CD4-positive, alpha-beta T cell treated with Interleukin-10 for 1 hour (primary cell): ENCODE measurements at regions not wholly inside any gene's neighbourhood (a gene's known extent, or its start where the extent isn't known, plus 50 kb on each side); places are given as distances from the start of the nearest gene placed in this dataset.

Experiments
- DNase-seq: peaks from one replicate; pipeline ENCODE4 v3.0.0-alpha.2; 2020

- DNase-seq, result no peak
These were observed 445.5 kb downstream of the KCNH5 start for GRCh38 chr14:62599616-62600385.

DNA sequence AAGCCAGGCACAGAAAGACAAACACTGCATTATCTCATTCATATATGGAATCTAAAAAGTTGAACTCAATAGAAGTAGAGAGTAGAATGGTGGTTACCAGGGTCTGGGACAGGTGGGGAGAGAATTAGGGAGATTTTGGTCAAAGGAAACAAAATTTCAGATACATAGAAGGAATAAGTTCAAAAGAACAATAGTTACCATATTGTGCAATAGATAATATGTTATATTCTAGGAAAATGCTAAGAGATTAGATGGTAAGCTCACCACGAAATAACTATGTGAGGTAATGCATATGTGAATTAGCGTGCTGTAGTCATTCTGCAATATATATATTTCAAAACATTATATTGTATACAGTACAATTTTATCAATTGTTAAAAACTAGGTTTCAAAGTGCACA, 442.5 kb downstream of the KCNH5 start:
- DNase-seq, result no peak

- DNase-seq, result no peak
These were observed 440.7 kb downstream of the KCNH5 start for GRCh38 chr14:62604524-62604923.

DNA sequence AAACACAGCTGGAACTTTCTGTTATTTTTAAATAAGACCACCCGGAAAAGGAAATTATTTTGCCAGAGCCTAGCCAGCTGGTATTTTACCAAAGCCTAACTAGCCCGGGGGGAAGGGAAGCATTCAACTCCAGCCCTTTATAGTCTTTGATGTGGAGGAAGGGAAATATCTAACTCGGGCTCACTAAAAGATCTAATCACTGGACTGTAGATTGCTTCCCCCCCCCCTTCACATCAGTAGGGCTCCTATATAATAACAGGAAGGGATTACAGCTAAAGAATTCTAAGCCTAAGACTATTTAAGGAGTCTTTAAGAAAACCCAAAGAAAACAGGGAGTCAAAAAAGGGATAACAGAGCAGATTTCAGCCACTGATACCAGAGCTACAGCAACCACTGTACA, 431.1 kb downstream of the KCNH5 start:
- no peak for DNase-seq

- DNase-seq, result no peak
These were observed 428.6 kb downstream of the KCNH5 start for GRCh38 chr14:62616668-62617067.

GRCh38 chr14:62626416-62626815, 418.8 kb downstream of the KCNH5 start:
- no peak for DNase-seq

DNA sequence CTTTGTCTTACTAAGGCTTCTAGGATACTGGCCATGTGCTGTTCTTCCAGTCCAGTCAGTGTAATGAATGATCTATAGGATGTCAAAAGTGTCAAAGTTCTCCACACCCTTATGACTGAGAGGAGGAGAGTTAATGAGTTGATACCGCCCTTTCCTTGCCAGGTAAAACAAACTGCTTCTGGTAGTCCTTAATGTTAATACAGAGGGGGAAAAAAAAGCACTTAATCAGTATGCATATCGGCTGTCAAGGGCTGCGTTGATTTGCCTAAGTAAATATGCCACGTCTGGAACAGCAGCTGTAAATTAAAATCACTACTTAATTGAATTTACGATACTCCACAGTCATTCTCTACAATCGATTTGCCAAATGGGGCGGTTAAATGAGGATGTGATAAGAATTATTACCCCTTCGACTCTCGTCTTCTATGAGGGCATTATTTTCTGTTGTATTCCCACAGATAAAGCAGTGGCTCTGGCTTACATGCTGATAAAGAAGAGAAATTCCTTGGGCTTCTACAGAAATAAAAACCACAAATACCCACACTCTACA, 416.0 kb downstream of the KCNH5 start:
- no peak for DNase-seq

DNA sequence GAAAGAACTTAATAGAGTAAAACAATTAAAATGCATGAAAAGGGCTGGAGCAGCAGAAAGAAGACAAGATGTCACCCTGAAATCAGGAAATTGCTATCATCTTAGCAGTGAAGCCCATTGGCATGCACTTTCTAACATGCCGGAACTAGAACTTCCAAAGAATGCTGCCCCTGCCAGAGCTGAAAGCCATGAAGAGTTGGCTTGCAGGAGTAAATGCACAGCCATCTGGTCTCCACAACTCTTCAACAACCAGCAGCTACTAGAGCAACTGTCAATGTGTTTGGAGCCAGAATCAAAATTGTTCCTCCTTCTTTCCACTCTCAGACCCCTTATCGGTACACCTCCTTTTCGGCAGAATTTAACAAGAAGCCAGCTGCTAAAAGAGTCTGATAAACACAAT, 414.1 kb downstream of the KCNH5 start:
- DNase-seq, result no peak

DNA sequence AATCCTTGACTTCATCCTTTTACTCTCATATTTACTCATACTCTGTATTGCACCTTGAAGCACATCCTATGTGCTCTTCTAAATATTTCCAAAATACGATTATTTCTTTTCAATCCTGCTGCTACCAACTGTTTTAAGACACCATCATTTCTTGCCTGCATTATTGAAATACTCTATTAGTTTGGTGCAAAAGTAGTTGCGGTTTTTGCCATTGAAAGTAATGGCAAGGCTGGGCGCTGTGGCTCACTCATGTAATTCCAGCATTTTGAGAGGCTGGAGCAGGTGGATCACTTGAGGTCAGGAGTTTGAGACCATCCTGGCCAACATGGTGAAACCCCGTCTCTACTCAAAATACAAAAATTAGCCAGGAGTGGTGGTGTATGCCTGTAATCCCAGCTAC, 412.5 kb downstream of the KCNH5 start:
- no peak for DNase-seq

GRCh38 chr14:62645649-62646048, 399.6 kb downstream of the KCNH5 start:
- no peak for DNase-seq
